NCI-H2107 treated with DMSO at 0.1 percent for 48 hours (cell line): ENCODE measurements at regions not wholly inside any gene's neighbourhood (a gene's known extent, or its start where the extent isn't known, plus 50 kb on each side); places are given as distances from the start of the nearest gene placed in this dataset.
"Not testable (repeated sequence)": the region's sequence is repeated elsewhere in the genome, so short reads cannot be mapped to it uniquely, and the experiment has no call there.

ENCODE experiments used
- DNase-seq: peaks from one replicate; lab custom pipeline; 2025; ENCODE audit not compliant: unreplicated experiment; lab: John Stamatoyannopoulos, UW

GRCh38 chr4:116055857-116056827 lies 942.7 kb upstream of the NDST4 start:
- no peak for DNase-seq

- DNase-seq, result no peak
These were observed 913.9 kb upstream of the NDST4 start for GRCh38 chr4:116027311-116027710.

GRCh38 chr4:116024954-116025708 lies 911.7 kb upstream of the NDST4 start:
- DNase-seq, result no peak

- DNase-seq, result no peak
These were observed 909.6 kb upstream of the NDST4 start for GRCh38 chr4:116023049-116023448.

DNA sequence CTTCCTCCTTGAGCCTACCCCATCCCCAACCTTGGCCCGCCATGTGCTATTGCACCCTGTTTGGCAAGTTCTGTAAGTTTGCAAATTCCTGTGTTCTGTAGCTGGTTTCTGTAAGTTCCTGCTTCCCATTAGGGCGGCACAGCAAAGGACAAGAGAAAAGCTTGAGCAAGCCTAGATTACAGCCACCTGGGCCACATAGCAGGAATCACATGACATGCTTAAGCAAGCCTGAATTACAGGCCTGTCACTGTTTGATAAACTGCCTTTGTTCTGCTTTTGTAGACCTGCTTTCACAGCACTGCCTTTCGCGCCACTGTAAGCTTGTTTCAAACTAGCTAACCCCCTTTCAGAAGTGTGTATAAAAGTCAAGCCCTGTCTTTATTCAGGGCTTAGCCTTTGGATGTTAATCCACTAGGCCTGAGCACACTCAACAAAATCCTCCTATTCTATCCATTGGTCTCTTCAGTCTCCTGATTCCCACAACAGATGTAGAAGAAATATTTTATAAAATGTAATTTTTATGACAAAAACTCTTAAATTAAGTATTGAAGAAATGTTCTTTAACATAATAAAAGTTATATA lies 906.8 kb upstream of the NDST4 start:
- no peak for DNase-seq

GRCh38 chr4:116018831-116019230 lies 905.4 kb upstream of the NDST4 start:
- no peak for DNase-seq

- DNase-seq, result no peak
These were observed 902.8 kb upstream of the NDST4 start for GRCh38 chr4:116016201-116016600.

- DNase-seq, result no peak
These were observed 902.1 kb upstream of the NDST4 start for GRCh38 chr4:116015549-116015948.

DNA sequence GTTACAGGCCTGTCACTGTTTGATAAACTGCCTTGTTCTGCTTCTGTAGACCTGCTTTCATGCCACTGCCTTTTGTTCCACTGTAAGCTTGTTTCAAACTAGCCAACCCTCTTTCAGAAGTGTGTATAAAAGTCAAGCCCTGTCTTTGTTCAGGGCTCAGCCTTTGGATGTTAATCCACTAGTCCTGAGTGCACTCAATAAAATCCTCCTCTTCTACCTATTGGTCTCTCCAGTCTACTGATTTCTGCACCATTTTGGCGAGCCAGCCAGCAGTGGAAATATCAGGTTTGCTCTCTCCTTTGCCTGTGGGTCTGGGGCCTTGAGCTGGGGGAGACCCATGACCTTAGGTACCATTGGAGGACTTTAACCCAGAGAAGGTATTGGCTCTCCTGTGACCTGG lies 901.6 kb upstream of the NDST4 start:
- no peak for DNase-seq

DNA sequence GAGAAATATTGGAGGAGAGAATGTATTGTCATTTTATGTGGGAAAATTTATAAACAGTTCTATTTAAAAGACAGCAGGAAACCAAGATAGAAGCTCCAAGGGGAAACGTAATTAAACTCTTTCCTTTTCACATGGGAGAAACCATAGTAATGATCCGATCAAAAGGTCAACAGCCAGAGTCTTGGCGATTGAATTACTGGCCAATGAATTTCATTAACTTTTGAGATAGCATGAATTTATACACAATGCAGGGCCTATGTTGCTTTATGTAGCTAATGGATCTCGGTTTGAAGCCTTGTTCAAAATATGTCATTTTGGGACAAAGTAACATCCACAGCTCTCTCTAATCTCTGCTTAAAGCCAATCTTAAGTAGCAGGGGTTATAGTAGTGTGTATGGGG lies 897.5 kb upstream of the NDST4 start:
- no peak for DNase-seq

- DNase-seq, result no peak
These were observed 892.3 kb upstream of the NDST4 start for GRCh38 chr4:116005806-116006088.

- DNase-seq, result no peak
These were observed 891.8 kb upstream of the NDST4 start for GRCh38 chr4:116005037-116005805.

DNA sequence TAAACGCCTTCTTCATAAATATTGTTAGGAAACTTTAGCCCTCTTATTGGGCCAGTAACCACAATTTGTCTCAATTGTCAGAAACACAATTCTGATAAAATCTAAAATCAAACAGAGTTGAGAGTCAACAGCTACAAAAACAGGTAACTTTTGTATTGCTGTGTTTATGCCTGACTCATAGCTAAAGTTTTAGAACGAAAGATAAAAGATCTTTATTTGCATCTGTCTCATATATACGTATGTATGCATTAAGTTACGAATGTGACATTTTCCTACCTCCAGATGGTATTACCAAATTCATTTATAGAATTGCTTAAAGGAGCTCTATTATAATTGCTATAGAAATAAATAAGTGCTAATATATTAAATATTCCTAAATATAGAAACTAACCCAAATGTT lies 887.9 kb upstream of the NDST4 start:
- DNase-seq, result no peak

DNA sequence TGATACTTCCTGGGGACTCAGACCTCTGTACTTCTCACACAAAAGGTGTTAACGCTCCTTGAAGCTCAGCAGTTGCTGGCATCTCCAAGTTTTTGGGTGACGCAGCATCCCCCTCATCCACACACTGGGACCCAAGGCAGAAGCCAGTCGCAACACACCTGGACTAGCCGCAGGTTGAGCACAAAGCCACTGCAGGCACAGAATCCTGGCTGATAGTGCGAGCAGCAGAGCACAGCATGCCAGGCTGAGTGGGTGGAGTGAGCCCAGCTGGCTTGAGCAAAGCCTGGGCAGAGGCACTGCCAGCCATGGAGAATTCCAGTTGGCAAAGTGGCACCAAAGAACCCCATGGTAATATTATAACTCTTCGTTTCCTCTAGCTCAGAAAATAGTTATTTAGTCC lies 873.2 kb upstream of the NDST4 start:
- no peak for DNase-seq

GRCh38 chr4:115975421-115976001 lies 862.1 kb upstream of the NDST4 start:
- DNase-seq, result not testable (repeated sequence)

- no peak for DNase-seq
These were observed 860.3 kb upstream of the NDST4 start for GRCh38 chr4:115973768-115974167.

- DNase-seq, result no peak
These were observed 859.5 kb upstream of the NDST4 start for GRCh38 chr4:115972967-115973366.

DNA sequence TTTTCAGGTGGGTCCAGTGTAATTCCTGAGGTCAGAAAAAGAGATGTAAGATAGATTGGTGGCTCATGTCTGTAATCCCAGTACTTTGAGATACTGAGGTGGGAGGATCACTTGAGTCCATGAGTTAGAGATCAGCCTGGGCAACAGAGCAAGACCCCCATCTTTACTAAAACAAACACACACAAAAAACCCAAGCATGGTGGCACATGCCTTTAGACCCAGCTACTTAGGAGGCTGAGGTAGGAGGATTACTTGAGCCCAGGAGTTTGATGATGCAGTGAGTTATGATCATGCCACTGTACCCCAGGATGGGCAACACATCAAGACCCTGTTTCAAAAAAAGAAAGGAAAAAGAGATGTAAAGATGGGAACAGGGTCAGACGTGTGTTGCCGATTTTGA lies 857.4 kb upstream of the NDST4 start:
- DNase-seq, result no peak

DNA sequence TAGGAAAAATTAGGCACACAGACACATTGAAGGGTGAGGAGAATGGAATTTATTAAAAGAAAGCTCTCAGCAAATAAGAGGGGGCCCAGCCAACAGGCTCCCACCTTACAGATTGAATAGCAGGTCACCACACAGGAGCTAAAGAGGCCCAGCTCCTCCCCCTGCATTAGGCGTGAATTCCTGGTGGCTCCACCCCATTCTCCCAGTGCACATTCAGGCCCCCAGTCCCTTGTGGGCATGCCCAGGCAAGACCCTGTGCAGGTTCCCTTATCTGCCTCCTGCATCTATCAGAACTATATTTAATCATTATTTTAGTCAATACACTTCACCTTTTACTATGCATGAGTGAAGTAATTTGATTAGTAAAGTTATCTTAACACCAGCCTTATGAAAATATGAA lies 856.3 kb upstream of the NDST4 start:
- DNase-seq, result no peak

- no peak for DNase-seq
These were observed 852.2 kb upstream of the NDST4 start for GRCh38 chr4:115965588-115965987.
